Esophagus muscularis mucosa (tissue), 3 donors: ENCODE measurements at regions not wholly inside any gene's neighbourhood (a gene's known extent, or its start where the extent isn't known, plus 50 kb on each side); places are given as distances from the start of the nearest gene placed in this dataset.

Source experiments
- EP300 ChIP-seq: sonication (generic); formaldehyde crosslinking; IDR thresholded peaks from one replicate; pipeline ENCODE4 v1.6.1; 2017; ENCODE audit warnings: antibody characterized with exemption
- POLR2A ChIP-seq: fragments of 450-650 bp; IDR thresholded peaks from one replicate; pipeline ENCODE4 v1.6.1; 2017; ENCODE audit warnings: antibody characterized with exemption, moderate library complexity, mild to moderate bottlenecking, low read depth
- POLR2AphosphoS5 ChIP-seq, 2 donors: sonication (generic); formaldehyde crosslinking; IDR thresholded peaks; one replicate each; pipeline ENCODE4 v1.6.1; 2017; ENCODE audit warnings: antibody characterized with exemption in 2 of 2

DNA sequence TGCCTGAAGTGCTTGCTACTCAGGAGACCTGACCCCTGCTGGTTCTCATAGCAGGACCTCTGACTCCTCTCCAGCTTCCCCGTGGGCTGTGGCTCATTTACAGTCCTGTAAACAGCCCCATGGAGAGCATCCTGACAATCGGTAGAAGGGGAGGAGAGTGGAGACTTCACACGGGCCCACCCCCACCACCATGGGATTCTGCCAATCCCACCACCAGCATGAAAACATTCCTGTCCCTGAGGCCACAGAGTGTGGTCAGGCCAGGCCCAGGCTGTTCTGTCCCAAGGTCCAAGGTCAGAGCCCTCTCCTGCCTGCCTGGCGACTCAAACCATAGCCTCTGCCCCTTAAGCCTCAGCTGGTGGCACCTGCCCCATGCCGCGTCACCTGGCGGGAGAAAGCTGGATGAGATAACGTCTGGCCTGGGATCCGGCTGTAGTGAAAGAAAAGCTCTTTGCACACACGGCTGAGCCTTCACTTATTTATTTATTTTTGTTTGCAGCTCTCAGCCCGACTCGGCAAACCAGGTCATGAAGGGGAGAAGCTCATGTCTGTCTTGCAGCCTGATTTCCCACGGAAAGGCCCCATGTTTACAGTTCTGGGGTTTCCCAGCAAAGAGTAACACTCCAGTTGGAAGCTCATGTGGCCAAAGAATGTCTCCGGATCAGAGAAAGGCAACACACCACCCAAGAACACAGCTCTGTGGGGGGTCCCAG, 293.6 kb upstream of the ZMIZ1 start:
- no peak for TF ChIP-seq EP300
- TF ChIP-seq POLR2AphosphoS5 (IDR thresholded peaks at IDR 0.05): no peak
- TF ChIP-seq POLR2A: no peak
